ENCODE measurements at regions not wholly inside any gene's neighbourhood (a gene's known extent, or its start where the extent isn't known, plus 50 kb on each side); places are given as distances from the start of the nearest gene placed in this dataset.
"Not testable (repeated sequence)": the region's sequence is repeated elsewhere in the genome, so short reads cannot be mapped to it uniquely, and the experiment has no call there.

- H3K27ac Mint-ChIP-seq (ENCODE audit: low read depth, unreplicated experiment); BruUV-seq (replicated peaks); POLR2A ChIA-PET; H3K4me3 Mint-ChIP-seq (ENCODE audit: unreplicated experiment); H3K4me1 Mint-ChIP-seq (ENCODE audit: insufficient read depth, unreplicated experiment); H3K9me3 Mint-ChIP-seq (ENCODE audit: unreplicated experiment); intact Hi-C loops (cut with micrococcal nuclease); DNase-seq (ENCODE audit: unreplicated experiment); H3K36me3 Mint-ChIP-seq (ENCODE audit: insufficient read depth, unreplicated experiment); CTCF ChIA-PET; H3K27me3 Mint-ChIP-seq (ENCODE audit: insufficient read depth, unreplicated experiment): not testable (repeated sequence)
- peak; percentile 63 for TF ChIP-seq CTCF (IDR thresholded peaks at IDR 0.05; ENCODE audit: unreplicated experiment)
These were observed 214.4 kb downstream of the NPIPA7 start for GRCh38 chr16:16593156-16593863.

DNA sequence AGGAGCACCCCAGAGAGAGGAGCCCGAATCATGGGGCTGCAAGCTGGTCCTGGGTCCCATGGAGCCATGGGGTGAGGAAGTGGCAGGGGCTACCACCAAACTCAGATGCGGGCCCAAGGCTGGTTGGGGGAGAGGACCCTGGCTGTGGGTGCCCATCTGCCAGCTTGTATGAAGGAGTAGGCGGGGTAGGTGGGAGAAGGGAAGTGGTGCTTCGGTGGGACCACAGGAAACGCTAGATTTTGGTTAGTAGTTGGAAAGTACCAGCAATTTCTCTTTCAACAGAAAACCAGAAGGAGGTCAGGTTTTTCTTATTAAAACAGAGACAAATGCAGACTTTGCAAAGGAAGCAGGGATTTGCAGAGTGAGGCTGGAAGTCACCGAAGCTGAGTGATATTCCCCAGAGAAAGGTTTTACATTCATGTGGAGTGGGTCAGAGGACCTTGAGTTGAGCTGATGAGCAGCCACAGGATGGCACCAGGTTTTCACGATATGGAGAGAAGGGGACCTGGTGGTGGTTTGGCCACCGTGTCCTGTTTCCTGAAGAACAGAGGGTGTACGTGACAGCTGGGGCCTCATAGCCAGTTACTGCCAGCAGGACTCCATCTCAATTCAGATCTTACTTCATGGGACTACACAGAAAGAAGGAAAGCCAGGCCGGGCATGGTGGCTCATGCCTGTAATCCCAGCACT, 216.2 kb downstream of the NPIPA7 start:
- H3K36me3 Mint-ChIP-seq (ENCODE audit: insufficient read depth, unreplicated experiment); H3K27me3 Mint-ChIP-seq (ENCODE audit: insufficient read depth, unreplicated experiment); H3K4me1 Mint-ChIP-seq (ENCODE audit: insufficient read depth, unreplicated experiment); H3K27ac Mint-ChIP-seq (ENCODE audit: low read depth, unreplicated experiment); H3K4me3 Mint-ChIP-seq (ENCODE audit: unreplicated experiment); POLR2A ChIA-PET; BruUV-seq (replicated peaks); intact Hi-C loops (cut with micrococcal nuclease); DNase-seq (ENCODE audit: unreplicated experiment); CTCF ChIA-PET; H3K9me3 Mint-ChIP-seq (ENCODE audit: unreplicated experiment): not testable (repeated sequence)

DNA sequence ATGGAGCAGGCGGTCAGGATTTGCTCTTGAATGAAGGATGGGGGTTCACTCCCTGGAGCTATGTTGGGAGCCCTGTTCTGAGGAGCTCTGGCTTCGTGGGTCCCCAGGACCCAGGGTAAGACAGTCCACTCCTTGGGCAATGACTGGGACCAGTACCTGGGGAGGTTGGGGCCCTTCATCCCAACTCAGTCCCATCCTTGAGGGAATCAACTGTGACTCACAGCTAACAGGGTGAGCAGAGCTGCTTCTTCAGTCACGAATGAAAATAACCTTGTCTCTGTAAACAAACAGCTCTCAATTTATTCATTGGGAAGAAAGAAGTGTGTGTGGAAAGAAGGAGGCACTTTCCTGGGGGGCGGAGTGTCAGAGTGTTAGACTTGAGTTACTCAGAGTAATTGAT, 222.3 kb downstream of the NPIPA7 start:
- CTCF ChIA-PET; H3K36me3 Mint-ChIP-seq (ENCODE audit: insufficient read depth, unreplicated experiment); H3K27ac Mint-ChIP-seq (ENCODE audit: low read depth, unreplicated experiment); BruUV-seq (replicated peaks); POLR2A ChIA-PET; DNase-seq (ENCODE audit: unreplicated experiment); H3K4me1 Mint-ChIP-seq (ENCODE audit: insufficient read depth, unreplicated experiment); H3K4me3 Mint-ChIP-seq (ENCODE audit: unreplicated experiment); intact Hi-C loops (cut with micrococcal nuclease); H3K9me3 Mint-ChIP-seq (ENCODE audit: unreplicated experiment): not testable (repeated sequence)
- peaks cover 11% of the 10 kb centered on the region for H3K27me3 Mint-ChIP-seq (ENCODE audit: insufficient read depth, unreplicated experiment)

- H3K9me3 Mint-ChIP-seq (ENCODE audit: unreplicated experiment); H3K4me3 Mint-ChIP-seq (ENCODE audit: unreplicated experiment); H3K36me3 Mint-ChIP-seq (ENCODE audit: insufficient read depth, unreplicated experiment); DNase-seq (ENCODE audit: unreplicated experiment); BruUV-seq (replicated peaks); CTCF ChIA-PET; intact Hi-C loops (cut with micrococcal nuclease); POLR2A ChIA-PET; H3K27ac Mint-ChIP-seq (ENCODE audit: low read depth, unreplicated experiment); H3K4me1 Mint-ChIP-seq (ENCODE audit: insufficient read depth, unreplicated experiment): not testable (repeated sequence)
- peaks cover 11% of the 10 kb centered on the region for H3K27me3 Mint-ChIP-seq (ENCODE audit: insufficient read depth, unreplicated experiment)
These were observed 228.6 kb downstream of the NPIPA7 start for GRCh38 chr16:16607401-16608082.

DNA sequence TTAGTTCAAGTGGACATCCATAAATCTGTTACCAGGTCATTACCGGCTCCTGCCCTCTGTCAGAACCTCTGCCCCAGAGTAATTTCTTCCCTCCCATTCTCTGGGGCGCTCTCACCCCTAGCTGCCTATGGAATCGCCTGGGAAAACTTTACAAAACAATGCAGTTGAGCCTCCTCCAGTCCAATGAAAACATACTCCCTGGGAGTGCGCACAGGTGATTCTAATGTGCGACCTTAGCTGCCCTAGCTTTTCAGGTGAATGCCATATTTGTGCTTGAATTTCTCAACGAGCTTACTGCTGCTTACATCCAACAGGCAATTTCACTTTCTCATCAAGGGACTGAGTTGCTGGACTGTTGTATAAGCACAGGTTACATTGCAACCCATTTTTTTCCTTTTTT, 230.7 kb downstream of the NPIPA7 start:
- DNase-seq (ENCODE audit: unreplicated experiment); H3K36me3 Mint-ChIP-seq (ENCODE audit: insufficient read depth, unreplicated experiment); intact Hi-C loops (cut with micrococcal nuclease); BruUV-seq (replicated peaks); H3K4me3 Mint-ChIP-seq (ENCODE audit: unreplicated experiment); CTCF ChIA-PET; H3K9me3 Mint-ChIP-seq (ENCODE audit: unreplicated experiment); H3K4me1 Mint-ChIP-seq (ENCODE audit: insufficient read depth, unreplicated experiment); POLR2A ChIA-PET; H3K27ac Mint-ChIP-seq (ENCODE audit: low read depth, unreplicated experiment): not testable (repeated sequence)
- peaks cover 10% of the 10 kb centered on the region for H3K27me3 Mint-ChIP-seq (ENCODE audit: insufficient read depth, unreplicated experiment)

DNA sequence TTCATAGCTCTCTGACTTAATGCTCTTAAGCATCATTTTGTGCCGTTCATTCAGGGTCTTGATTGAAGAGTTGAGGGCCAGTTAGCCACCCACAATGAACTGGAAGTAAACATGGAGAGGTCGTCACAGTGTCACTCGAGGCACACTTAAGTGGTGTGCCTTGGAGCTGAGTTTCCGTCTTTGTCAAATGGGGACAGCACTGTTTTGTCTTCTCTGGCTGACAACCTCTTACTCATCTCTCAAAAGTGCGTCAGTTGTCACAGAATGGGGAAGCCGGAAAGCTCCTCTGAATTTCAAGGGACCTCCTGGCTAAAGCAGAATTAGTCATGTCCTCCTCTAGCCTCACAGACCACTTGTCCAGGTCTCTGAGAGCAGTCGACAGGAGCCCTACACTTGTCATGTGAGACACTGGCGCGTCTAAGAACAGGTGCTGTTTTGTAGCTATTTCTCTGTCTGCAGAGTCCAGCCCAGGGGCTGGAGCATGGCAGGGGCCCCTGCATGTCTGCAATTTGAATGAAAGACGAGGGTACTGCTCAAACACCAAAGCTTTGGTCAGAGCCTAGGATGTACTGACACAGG, 231.5 kb downstream of the NPIPA7 start:
- BruUV-seq (replicated peaks); CTCF ChIA-PET; H3K4me3 Mint-ChIP-seq (ENCODE audit: unreplicated experiment); H3K27me3 Mint-ChIP-seq (ENCODE audit: insufficient read depth, unreplicated experiment); intact Hi-C loops (cut with micrococcal nuclease); H3K36me3 Mint-ChIP-seq (ENCODE audit: insufficient read depth, unreplicated experiment); POLR2A ChIA-PET; H3K9me3 Mint-ChIP-seq (ENCODE audit: unreplicated experiment); H3K4me1 Mint-ChIP-seq (ENCODE audit: insufficient read depth, unreplicated experiment); DNase-seq (ENCODE audit: unreplicated experiment); H3K27ac Mint-ChIP-seq (ENCODE audit: low read depth, unreplicated experiment): not testable (repeated sequence)

DNA sequence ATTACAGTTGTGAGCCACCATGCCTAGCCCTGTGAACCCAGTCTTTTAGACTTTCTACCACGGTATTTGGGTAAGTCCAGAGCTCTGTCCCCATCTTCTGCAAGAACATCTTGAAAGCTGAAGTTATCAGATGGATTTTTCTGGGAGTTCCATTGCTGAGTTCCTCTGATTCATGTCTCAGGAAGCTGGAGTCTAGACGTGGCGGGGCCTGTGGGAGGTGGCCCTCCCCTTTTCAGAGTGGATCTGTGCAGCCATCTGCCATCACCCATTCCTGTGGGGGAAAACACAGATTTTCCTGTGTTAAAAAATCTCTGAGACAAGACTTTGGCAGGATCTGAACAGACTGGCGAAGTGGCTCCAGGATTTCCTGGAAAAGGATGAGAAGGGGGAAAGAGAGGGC, 234.3 kb downstream of the NPIPA7 start:
- H3K36me3 Mint-ChIP-seq (ENCODE audit: insufficient read depth, unreplicated experiment); H3K4me3 Mint-ChIP-seq (ENCODE audit: unreplicated experiment); H3K9me3 Mint-ChIP-seq (ENCODE audit: unreplicated experiment); POLR2A ChIA-PET; DNase-seq (ENCODE audit: unreplicated experiment); H3K27me3 Mint-ChIP-seq (ENCODE audit: insufficient read depth, unreplicated experiment); intact Hi-C loops (cut with micrococcal nuclease); CTCF ChIA-PET; H3K4me1 Mint-ChIP-seq (ENCODE audit: insufficient read depth, unreplicated experiment); H3K27ac Mint-ChIP-seq (ENCODE audit: low read depth, unreplicated experiment); BruUV-seq (replicated peaks): not testable (repeated sequence)

DNA sequence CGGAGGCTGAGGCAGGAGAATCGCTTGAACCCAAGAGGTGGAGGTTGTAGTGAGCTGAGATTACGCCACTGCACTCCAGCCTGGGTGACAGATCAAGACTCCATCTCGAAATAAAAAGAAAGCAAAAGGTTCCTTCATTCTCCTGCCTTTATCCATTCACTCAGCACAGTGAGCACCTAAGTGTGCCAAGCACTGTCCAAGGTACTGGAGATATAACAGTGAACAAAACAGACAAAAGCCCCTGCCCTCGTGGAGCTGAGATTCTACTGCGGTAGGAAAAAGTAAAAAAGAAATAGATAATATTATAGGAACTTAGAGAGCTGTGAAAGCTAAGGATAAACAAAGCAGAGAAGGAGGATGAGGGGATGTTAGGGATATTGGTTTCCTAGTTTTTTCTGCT, 235.5 kb downstream of the NPIPA7 start:
- DNase-seq (ENCODE audit: unreplicated experiment); H3K9me3 Mint-ChIP-seq (ENCODE audit: unreplicated experiment); POLR2A ChIA-PET; H3K36me3 Mint-ChIP-seq (ENCODE audit: insufficient read depth, unreplicated experiment); BruUV-seq (replicated peaks); intact Hi-C loops (cut with micrococcal nuclease); H3K27ac Mint-ChIP-seq (ENCODE audit: low read depth, unreplicated experiment); CTCF ChIA-PET; H3K4me3 Mint-ChIP-seq (ENCODE audit: unreplicated experiment); H3K27me3 Mint-ChIP-seq (ENCODE audit: insufficient read depth, unreplicated experiment); H3K4me1 Mint-ChIP-seq (ENCODE audit: insufficient read depth, unreplicated experiment): not testable (repeated sequence)

Data from MCF 10A (cell line).